Neural cell (in vitro differentiated cells): ENCODE measurements at regions not wholly inside any gene's neighbourhood (a gene's known extent, or its start where the extent isn't known, plus 50 kb on each side); places are given as distances from the start of the nearest gene placed in this dataset.

Source experiments
- H2AFZ ChIP-seq: fragments of 200-600, 300-800 bp; sonication (generic), shearing (Covaris generic); 2 replicates; pipeline ENCODE4 v1.6.0; 2014; ENCODE audit warnings: low read depth, mild to moderate bottlenecking, antibody characterized with exemption, low read length, moderate library complexity
- H3F3A ChIP-seq: fragments of 200-600 bp; shearing (Covaris generic); 2 replicates; pipeline ENCODE4 v1.6.1; 2016; ENCODE audit warnings: mild to moderate bottlenecking, moderate library complexity, mixed read lengths, antibody characterized with exemption, low read length; ENCODE audit not compliant: insufficient read depth, poor library complexity, severe bottlenecking
- H3K27ac ChIP-seq: fragments of 200-600, 300-800 bp; sonication (generic), shearing (Covaris generic); 2 replicates; pipeline ENCODE4 v1.5.1; 2014; ENCODE audit warnings: mild to moderate bottlenecking, low read length, moderate library complexity
- H3K27me3 ChIP-seq: fragments of 300-800, 200-600 bp; sonication (generic), shearing (Covaris generic); 2 replicates; pipeline ENCODE4 v1.6.0; 2014; ENCODE audit warnings: mild to moderate bottlenecking, low read depth, low read length, moderate library complexity; ENCODE audit not compliant: insufficient read depth
- H3K36me3 ChIP-seq: fragments of 300-800, 200-600 bp; sonication (generic), shearing (Covaris generic); 2 replicates; pipeline ENCODE4 v1.5.1; 2014; ENCODE audit warnings: mild to moderate bottlenecking, antibody characterized with exemption, low read length, moderate library complexity; ENCODE audit not compliant: insufficient read depth
- H3K4me2 ChIP-seq: fragments of 300-800, 200-600 bp; sonication (generic), shearing (Covaris generic); 2 replicates; pipeline ENCODE4 v1.6.0; 2014; ENCODE audit warnings: mild to moderate bottlenecking, low read length
- H3K4me3 ChIP-seq: fragments of 300-800, 200-600 bp; sonication (generic), shearing (Covaris generic); 2 replicates; pipeline ENCODE4 v1.5.1; 2014; ENCODE audit warnings: mild to moderate bottlenecking, low read length, moderate library complexity
- H3K79me2 ChIP-seq: fragments of 200-600 bp; shearing (Covaris generic); replicated peaks from 2 replicates; pipeline ENCODE4 v1.6.0; 2014; ENCODE audit warnings: mild to moderate bottlenecking, low read length, moderate library complexity; ENCODE audit not compliant: insufficient read depth
- H3K9ac ChIP-seq: fragments of 300-800, 200-600 bp; sonication (generic), shearing (Covaris generic); 2 replicates; pipeline ENCODE4 v1.6.1; 2016; ENCODE audit warnings: mild to moderate bottlenecking, low read length, mixed read lengths
- H3K9me2 ChIP-seq: fragments of 200-600 bp; shearing (Covaris generic); 2 replicates; pipeline ENCODE4 v1.6.1; 2016; ENCODE audit warnings: mild to moderate bottlenecking, low read length, mixed read lengths; ENCODE audit not compliant: insufficient read depth
- H3K9me3 ChIP-seq: fragments of 200-600, 300-800 bp; sonication (generic), shearing (Covaris generic); 2 replicates; pipeline ENCODE4 v1.6.1; 2016; ENCODE audit warnings: mild to moderate bottlenecking, mixed run types, low read length, moderate library complexity, mixed read lengths
- H4K20me1 ChIP-seq: fragments of 200-600 bp; shearing (Covaris generic); 2 replicates; pipeline ENCODE4 v1.6.1; 2016; ENCODE audit warnings: mild to moderate bottlenecking, mixed run types; ENCODE audit not compliant: insufficient read depth
- EP300 ChIP-seq: fragments of 450-650 bp; conservative IDR thresholded peaks from 2 replicates; pipeline ENCODE4 v1.6.1; 2014; ENCODE audit warnings: antibody characterized with exemption, mild to moderate bottlenecking, moderate library complexity; ENCODE audit not compliant: poor library complexity, severe bottlenecking
- EZH2 ChIP-seq: fragments of 200-600, 300-800 bp; shearing (Covaris generic), sonication (generic); IDR thresholded peaks from 2 replicates; pipeline ENCODE4 v1.6.1; 2014; ENCODE audit warnings: antibody characterized with exemption, low read length, borderline replicate concordance, mild to moderate bottlenecking; ENCODE audit not compliant: insufficient read depth, poor library complexity, severe bottlenecking
- MXI1 ChIP-seq: fragments of 450-650 bp; conservative IDR thresholded peaks from 2 replicates; pipeline ENCODE4 v1.6.1; 2014; ENCODE audit warnings: antibody characterized with exemption, mild to moderate bottlenecking; ENCODE audit not compliant: poor library complexity, severe bottlenecking
- POLR2AphosphoS5 ChIP-seq: IDR thresholded peaks from 2 replicates; pipeline ENCODE4 v1.6.1; 2012
- RAD21 ChIP-seq: fragments of 450-650 bp; conservative IDR thresholded peaks from 2 replicates; pipeline ENCODE4 v1.6.1; 2014; ENCODE audit warnings: antibody characterized with exemption, mild to moderate bottlenecking, moderate library complexity
- REST ChIP-seq: IDR thresholded peaks from 2 replicates; pipeline ENCODE4 v1.6.1; 2012; ENCODE audit warnings: borderline replicate concordance
- SMC3 ChIP-seq: fragments of 450-650 bp; conservative IDR thresholded peaks from 2 replicates; pipeline ENCODE4 v1.6.1; 2014; ENCODE audit warnings: antibody characterized with exemption, mild to moderate bottlenecking, moderate library complexity; ENCODE audit not compliant: poor library complexity
- TAF1 ChIP-seq: IDR thresholded peaks from 2 replicates; pipeline ENCODE4 v1.6.1; 2012; ENCODE audit warnings: low read depth

GRCh38 chr2:116692988-116693387, 1121.5 kb upstream of the DDX18 start:
- TF ChIP-seq SMC3: no peak
- TF ChIP-seq RAD21: no peak
- no peak for TF ChIP-seq REST
- Histone ChIP-seq H3K79me2 (no peaks in the 10 kb centered on the region), H3K9me3 (no peaks in the 10 kb centered on the region), H3K9ac (no peak overlapping the region), H3K27ac (no peak overlapping the region), H4K20me1 (no peaks in the 10 kb centered on the region), H3K4me2 (no peak overlapping the region), H3K9me2 (no peaks in the 10 kb centered on the region), H3F3A (no peaks in the 10 kb centered on the region), H3K36me3 (no peaks in the 10 kb centered on the region), H3K4me3 (no peak overlapping the region), H2AFZ (no peak overlapping the region), H3K27me3 (no peaks in the 10 kb centered on the region)

GRCh38 chr2:116696223-116696622, 1118.3 kb upstream of the DDX18 start:
- no peaks in the 10 kb centered on the region for H3K79me2 ChIP-seq
- H2AFZ ChIP-seq: no peak overlapping the region
- no peak for TF ChIP-seq EP300
- TF ChIP-seq EZH2: no peak
- H4K20me1 ChIP-seq: no peaks in the 10 kb centered on the region
- no peaks in the 10 kb centered on the region for H3F3A ChIP-seq
- no peaks in the 10 kb centered on the region for H3K9me3 ChIP-seq
- H3K27me3 ChIP-seq: no peaks in the 10 kb centered on the region
- no peaks in the 10 kb centered on the region for H3K36me3 ChIP-seq
- no peak overlapping the region for H3K9ac ChIP-seq
- no peaks in the 10 kb centered on the region for H3K9me2 ChIP-seq
- H3K27ac ChIP-seq: no peak overlapping the region
- no peak overlapping the region for H3K4me2 ChIP-seq
- no peak overlapping the region for H3K4me3 ChIP-seq

GRCh38 chr2:116696903-116697302, 1117.6 kb upstream of the DDX18 start:
- Histone ChIP-seq H3K9ac (no peak overlapping the region), H3K9me3 (no peaks in the 10 kb centered on the region), H3K27ac (no peak overlapping the region), H3K27me3 (no peaks in the 10 kb centered on the region), H4K20me1 (no peaks in the 10 kb centered on the region), H3K36me3 (no peaks in the 10 kb centered on the region), H2AFZ (no peak overlapping the region), H3F3A (no peaks in the 10 kb centered on the region), H3K4me3 (no peak overlapping the region), H3K79me2 (no peaks in the 10 kb centered on the region), H3K9me2 (no peaks in the 10 kb centered on the region), H3K4me2 (no peak overlapping the region)
- TF ChIP-seq MXI1 (no peak), EP300 (no peak), RAD21 (no peak), SMC3 (no peak), POLR2AphosphoS5 (no peak), TAF1 (no peak)
